ENCODE measurements at regions not wholly inside any gene's neighbourhood (a gene's known extent, or its start where the extent isn't known, plus 50 kb on each side); places are given as distances from the start of the nearest gene placed in this dataset.

- H3K9me3 ChIP-seq (ENCODE audit: low read length): no peaks in the 10 kb centered on the region
- H3K4me3 ChIP-seq (ENCODE audit: low read length): no peak overlapping the region
- no peak overlapping the region for H2AFZ ChIP-seq (ENCODE audit: low read depth, low read length)
- peaks cover 52% of the 10 kb centered on the region for H3K27me3 ChIP-seq (ENCODE audit: insufficient read depth, low read length)
- H3K4me1 ChIP-seq (ENCODE audit: insufficient read depth, low read length): peaks cover 17% of the 10 kb centered on the region
- no peaks in the 10 kb centered on the region for H3K36me3 ChIP-seq (ENCODE audit: insufficient read depth, low read length)
Measured at GRCh38 chr4:1459081-1459721, 53.0 kb upstream of the NKX1-1 start.

GRCh38 chr4:1458581-1458980 lies 52.3 kb upstream of the NKX1-1 start:
- Histone ChIP-seq H3K9me3 (ENCODE audit: low read length) (no peaks in the 10 kb centered on the region), H3K4me3 (ENCODE audit: low read length) (no peak overlapping the region), H3K36me3 (ENCODE audit: insufficient read depth, low read length) (no peaks in the 10 kb centered on the region), H2AFZ (ENCODE audit: low read depth, low read length) (no peak overlapping the region), H3K4me1 (ENCODE audit: insufficient read depth, low read length) (peaks cover 17% of the 10 kb centered on the region), H3K27me3 (ENCODE audit: insufficient read depth, low read length) (peaks cover 52% of the 10 kb centered on the region)
